ENCODE measurements at regions not wholly inside any gene's neighbourhood (a gene's known extent, or its start where the extent isn't known, plus 50 kb on each side); places are given as distances from the start of the nearest gene placed in this dataset.

GRCh38 chr17:83002118-83002805 is 77.1 kb upstream of the METRNL start:
- WGBS (ENCODE audit: insufficient coverage) = 98% methylated on average over 32 of the region's 33 CpGs
- H3K27me3 Mint-ChIP-seq (ENCODE audit: low read depth in 3 of 3) = peaks cover 0 to 2% (median 2%) of the 10 kb centered on the region in 3 donors

GRCh38 chr17:83004791-83005380 is 74.5 kb upstream of the METRNL start:
- no peaks in the 10 kb centered on the region for H3K4me1 ChIP-seq (ENCODE audit: control insufficient read depth in 1 of 2, insufficient read depth in 2 of 2, low read length in 2 of 2)
- Mint-ChIP-seq H3K27me3 (ENCODE audit: low read depth in 3 of 3) (peaks cover 0 to 2% (median 2%) of the 10 kb centered on the region in 3 donors), H3K4me3 (no peak overlapping the region), H3K9me3 (peaks cover 13 to 29% (median 20%) of the 10 kb centered on the region in 7 donors), H3K36me3 (peaks cover 53 to 66% of the 10 kb centered on the region in 2 donors), H3K4me1 (no peaks in the 10 kb centered on the region), H3K27ac (peak overlapping the region in 3 of 7 donors; percentile 1 to 52 (median 21))
- H3K4me3 ChIP-seq (replicated peaks in 1 of 3; ENCODE audit: low read depth in 2 of 3, low read length in 3 of 3) = no peak overlapping the region
- peaks cover 27 to 56% of the 10 kb centered on the region in 2 donors for H3K36me3 ChIP-seq (replicated peaks in 1 of 2; ENCODE audit: control insufficient read depth in 1 of 2, insufficient read depth in 2 of 2, low read length in 2 of 2)
- no peak overlapping the region for H3K4me2 ChIP-seq (replicated peaks; ENCODE audit: extremely low read depth, low read length, poor library complexity, severe bottlenecking)
- no peaks in the 10 kb centered on the region for H4K20me1 ChIP-seq (ENCODE audit: insufficient read depth, low read length)
- 96% methylated on average over 29 of the region's 29 CpGs for WGBS (ENCODE audit: insufficient coverage)
- no peak overlapping the region for H3K27ac ChIP-seq (ENCODE audit: low read depth in 1 of 2, low read length in 2 of 2)
- TF ChIP-seq CTCF (IDR thresholded peaks at IDR 0.05) = no peak
- no peak overlapping the region for H3K9ac ChIP-seq (ENCODE audit: insufficient read depth, low read length, poor library complexity, severe bottlenecking)
- no peaks in the 10 kb centered on the region for H3K27me3 ChIP-seq (ENCODE audit: control insufficient read depth in 2 of 2, insufficient read depth in 2 of 2, low read length in 2 of 2)
- H2AFZ ChIP-seq (ENCODE audit: insufficient read depth, low read depth, low read length, poor library complexity, severe bottlenecking) = no peak overlapping the region
- H3K79me2 ChIP-seq (ENCODE audit: insufficient read depth, low read length) = no peaks in the 10 kb centered on the region
- intact Hi-C loops (cut with micrococcal nuclease) = no loop called here
- H3K9me3 ChIP-seq (replicated peaks in 1 of 2; ENCODE audit: control insufficient read depth in 1 of 2, insufficient read depth in 1 of 2, low read length in 2 of 2) = peaks cover 10 to 31% of the 10 kb centered on the region in 2 donors
- DNase-seq = no peak

More at GRCh38 chr17:83002118-83002805, 77.1 kb upstream of the METRNL start:
- DNase-seq = no peak
- no peak overlapping the region for H3K4me3 Mint-ChIP-seq
- H3K9me3 ChIP-seq (replicated peaks in 1 of 2; ENCODE audit: control insufficient read depth in 1 of 2, insufficient read depth in 1 of 2, low read length in 2 of 2) = peaks cover 24 to 25% of the 10 kb centered on the region in 2 donors
- peaks cover 44 to 55% of the 10 kb centered on the region in 2 donors for H3K36me3 Mint-ChIP-seq
- no peak overlapping the region for H3K27ac ChIP-seq (ENCODE audit: low read depth in 1 of 2, low read length in 2 of 2)
- no peaks in the 10 kb centered on the region for H3K27me3 ChIP-seq (ENCODE audit: control insufficient read depth in 2 of 2, insufficient read depth in 2 of 2, low read length in 2 of 2)
- H3K36me3 ChIP-seq (replicated peaks in 1 of 2; ENCODE audit: control insufficient read depth in 1 of 2, insufficient read depth in 2 of 2, low read length in 2 of 2) = peaks cover 24 to 53% of the 10 kb centered on the region in 2 donors
- H3K79me2 ChIP-seq (ENCODE audit: insufficient read depth, low read length) = no peaks in the 10 kb centered on the region
- H4K20me1 ChIP-seq (ENCODE audit: insufficient read depth, low read length) = no peaks in the 10 kb centered on the region
- no peak for TF ChIP-seq CTCF (IDR thresholded peaks at IDR 0.05)
- peak overlapping the region in 1 of 7 donors; percentile 21 for H3K27ac Mint-ChIP-seq
- peaks cover 4% of the 10 kb centered on the region for H3K4me1 Mint-ChIP-seq
- H3K9ac ChIP-seq (ENCODE audit: insufficient read depth, low read length, poor library complexity, severe bottlenecking) = no peak overlapping the region
- peaks cover 22 to 32% (median 29%) of the 10 kb centered on the region in 7 donors for H3K9me3 Mint-ChIP-seq
- no peak overlapping the region for H3K4me3 ChIP-seq (replicated peaks in 1 of 3; ENCODE audit: low read depth in 2 of 3, low read length in 3 of 3)
- H2AFZ ChIP-seq (ENCODE audit: insufficient read depth, low read depth, low read length, poor library complexity, severe bottlenecking) = no peak overlapping the region
- H3K4me1 ChIP-seq (ENCODE audit: control insufficient read depth in 1 of 2, insufficient read depth in 2 of 2, low read length in 2 of 2) = no peaks in the 10 kb centered on the region
- intact Hi-C loops (cut with micrococcal nuclease) = no loop called here
- H3K4me2 ChIP-seq (replicated peaks; ENCODE audit: extremely low read depth, low read length, poor library complexity, severe bottlenecking) = no peak overlapping the region
